ENCODE measurements at regions not wholly inside any gene's neighbourhood (a gene's known extent, or its start where the extent isn't known, plus 50 kb on each side); places are given as distances from the start of the nearest gene placed in this dataset.

- TF ChIP-seq CTCF (IDR thresholded peaks at IDR 0.05; ENCODE audit: insufficient read depth, low read depth, low read length) (no peak), EZH2 (IDR thresholded peaks at IDR 0.05; ENCODE audit: insufficient read depth, low read length) (no peak)
Measured at GRCh38 chr13:71046360-71047079, 820.5 kb downstream of the DACH1 start.

Measured in astrocyte (in vitro differentiated cells and primary cell).